ENCODE measurements at regions not wholly inside any gene's neighbourhood (a gene's known extent, or its start where the extent isn't known, plus 50 kb on each side); places are given as distances from the start of the nearest gene placed in this dataset.

GRCh38 chr9:108002371-108002956 lies 512.9 kb upstream of the KLF4 start:
- no peak for TF ChIP-seq CTCF (IDR thresholded peaks at IDR 0.05)
- no peak for TF ChIP-seq EP300 (IDR thresholded peaks at IDR 0.05)
